ENCODE measurements at regions not wholly inside any gene's neighbourhood (a gene's known extent, or its start where the extent isn't known, plus 50 kb on each side); places are given as distances from the start of the nearest gene placed in this dataset.

DNA sequence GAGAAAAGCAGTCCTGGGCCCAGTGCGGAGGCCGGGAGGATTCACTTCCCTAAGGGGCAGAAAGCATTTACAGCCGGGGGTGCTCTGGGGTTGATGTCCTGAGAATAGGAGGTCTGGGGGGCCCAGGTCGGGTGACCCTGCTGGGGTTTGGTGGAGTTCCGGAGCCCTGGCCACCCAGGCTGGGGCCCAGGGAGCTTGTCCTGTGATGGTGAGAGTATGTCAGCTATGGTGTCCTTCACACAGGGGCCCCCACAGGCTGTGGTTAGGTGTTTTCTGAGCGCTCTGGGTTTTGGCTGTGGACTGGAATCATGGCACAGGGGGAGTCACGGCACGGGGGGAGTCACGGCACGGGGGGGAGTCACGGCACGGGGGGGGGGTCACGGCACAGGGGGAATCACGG is 54.5 kb upstream of the TMEM18 start:
- DNase-seq: no peak
- Mint-ChIP-seq H3K27ac (ENCODE audit: unreplicated experiment) (no peak overlapping the region), H3K36me3 (ENCODE audit: unreplicated experiment) (no peaks in the 10 kb centered on the region), H3K4me1 (ENCODE audit: low read depth, unreplicated experiment) (peaks cover 19% of the 10 kb centered on the region), H3K9me3 (ENCODE audit: unreplicated experiment) (peaks cover 2% of the 10 kb centered on the region), H3K4me3 (ENCODE audit: unreplicated experiment) (no peak overlapping the region), H3K27me3 (ENCODE audit: unreplicated experiment) (peaks cover 9% of the 10 kb centered on the region)
- TF ChIP-seq, protein P1, sequence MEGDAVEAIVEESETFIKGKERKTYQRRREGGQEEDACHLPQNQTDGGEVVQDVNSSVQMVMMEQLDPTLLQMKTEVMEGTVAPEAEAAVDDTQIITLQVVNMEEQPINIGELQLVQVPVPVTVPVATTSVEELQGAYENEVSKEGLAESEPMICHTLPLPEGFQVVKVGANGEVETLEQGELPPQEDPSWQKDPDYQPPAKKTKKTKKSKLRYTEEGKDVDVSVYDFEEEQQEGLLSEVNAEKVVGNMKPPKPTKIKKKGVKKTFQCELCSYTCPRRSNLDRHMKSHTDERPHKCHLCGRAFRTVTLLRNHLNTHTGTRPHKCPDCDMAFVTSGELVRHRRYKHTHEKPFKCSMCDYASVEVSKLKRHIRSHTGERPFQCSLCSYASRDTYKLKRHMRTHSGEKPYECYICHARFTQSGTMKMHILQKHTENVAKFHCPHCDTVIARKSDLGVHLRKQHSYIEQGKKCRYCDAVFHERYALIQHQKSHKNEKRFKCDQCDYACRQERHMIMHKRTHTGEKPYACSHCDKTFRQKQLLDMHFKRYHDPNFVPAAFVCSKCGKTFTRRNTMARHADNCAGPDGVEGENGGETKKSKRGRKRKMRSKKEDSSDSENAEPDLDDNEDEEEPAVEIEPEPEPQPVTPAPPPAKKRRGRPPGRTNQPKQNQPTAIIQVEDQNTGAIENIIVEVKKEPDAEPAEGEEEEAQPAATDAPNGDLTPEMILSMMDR (IDR thresholded peaks at IDR 0.05; ENCODE audit: partially characterized antibody, unreplicated experiment): no peak

DNA sequence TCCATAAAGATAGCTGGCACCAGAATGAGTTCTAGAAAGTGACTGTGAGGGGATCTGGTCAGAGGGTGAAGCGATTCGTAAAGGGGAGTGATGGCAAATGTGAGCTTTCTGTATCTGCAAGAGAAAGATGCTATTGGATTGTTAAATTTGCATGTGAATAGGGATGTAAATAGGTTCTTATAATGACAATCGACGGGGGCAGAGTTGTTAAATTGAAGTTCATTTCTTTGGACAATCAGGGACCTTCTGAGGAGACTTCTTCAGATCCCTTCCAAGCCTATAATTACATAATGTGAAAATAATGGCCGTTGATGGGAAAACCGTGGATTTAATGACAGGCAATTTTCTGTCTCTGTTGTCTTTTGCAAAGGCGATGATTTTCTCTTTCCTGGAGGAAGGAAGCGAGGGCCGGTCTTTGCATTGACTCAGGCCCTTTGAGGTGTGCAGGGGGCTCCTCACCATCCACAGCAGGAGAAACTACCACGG is 52.2 kb upstream of the TMEM18 start:
- H3K27me3 Mint-ChIP-seq (ENCODE audit: unreplicated experiment): peaks cover 8% of the 10 kb centered on the region
- no peak overlapping the region for H3K4me3 Mint-ChIP-seq (ENCODE audit: unreplicated experiment)
- DNase-seq: no peak
- peaks cover 2% of the 10 kb centered on the region for H3K9me3 Mint-ChIP-seq (ENCODE audit: unreplicated experiment)
- H3K27ac Mint-ChIP-seq (ENCODE audit: unreplicated experiment): no peak overlapping the region
- TF ChIP-seq, protein P1 (IDR thresholded peaks at IDR 0.05; ENCODE audit: partially characterized antibody, unreplicated experiment): no peak
- peaks cover 25% of the 10 kb centered on the region for H3K4me1 Mint-ChIP-seq (ENCODE audit: low read depth, unreplicated experiment)
- H3K36me3 Mint-ChIP-seq (ENCODE audit: unreplicated experiment): no peaks in the 10 kb centered on the region

- no peaks in the 10 kb centered on the region for H3K36me3 Mint-ChIP-seq (ENCODE audit: unreplicated experiment)
- H3K9me3 Mint-ChIP-seq (ENCODE audit: unreplicated experiment): peaks cover 6% of the 10 kb centered on the region
- no peak overlapping the region for H3K4me3 Mint-ChIP-seq (ENCODE audit: unreplicated experiment)
- no peak for DNase-seq
- H3K27ac Mint-ChIP-seq (ENCODE audit: unreplicated experiment): no peak overlapping the region
- TF ChIP-seq, protein P1 (IDR thresholded peaks at IDR 0.05; ENCODE audit: partially characterized antibody, unreplicated experiment): no peak
- H3K4me1 Mint-ChIP-seq (ENCODE audit: low read depth, unreplicated experiment): peaks cover 33% of the 10 kb centered on the region
- H3K27me3 Mint-ChIP-seq (ENCODE audit: unreplicated experiment): peaks cover 10% of the 10 kb centered on the region
These were observed 51.0 kb upstream of the TMEM18 start for GRCh38 chr2:728165-728564.

GRCh38 chr2:727071-727470 is 49.9 kb upstream of the TMEM18 start:
- Mint-ChIP-seq H3K27me3 (ENCODE audit: unreplicated experiment) (peaks cover 10% of the 10 kb centered on the region), H3K27ac (ENCODE audit: unreplicated experiment) (no peak overlapping the region), H3K4me1 (ENCODE audit: low read depth, unreplicated experiment) (peaks cover 39% of the 10 kb centered on the region), H3K36me3 (ENCODE audit: unreplicated experiment) (no peaks in the 10 kb centered on the region), H3K4me3 (ENCODE audit: unreplicated experiment) (no peak overlapping the region), H3K9me3 (ENCODE audit: unreplicated experiment) (peaks cover 5% of the 10 kb centered on the region)
- DNase-seq: no peak
- TF ChIP-seq, protein P1 (IDR thresholded peaks at IDR 0.05; ENCODE audit: partially characterized antibody, unreplicated experiment): no peak

Measured in glutamatergic neuron (in vitro differentiated cells).